HG03432 (cell line): ENCODE measurements at regions not wholly inside any gene's neighbourhood (a gene's known extent, or its start where the extent isn't known, plus 50 kb on each side); places are given as distances from the start of the nearest gene placed in this dataset.
A peak's percentile ranks its signal among the peaks of the same experiment; 100 is the strongest.
"Not testable (repeated sequence)": the region's sequence is repeated elsewhere in the genome, so short reads cannot be mapped to it uniquely, and the experiment has no call there.

Experiments
- ATAC-seq: cut with Tn5 transposase; IDR thresholded peaks from one replicate; pipeline ENCODE4 v1.9.1; 2021; ENCODE audit warnings: mild to moderate bottlenecking, moderate library complexity; ENCODE audit not compliant: unreplicated experiment

DNA sequence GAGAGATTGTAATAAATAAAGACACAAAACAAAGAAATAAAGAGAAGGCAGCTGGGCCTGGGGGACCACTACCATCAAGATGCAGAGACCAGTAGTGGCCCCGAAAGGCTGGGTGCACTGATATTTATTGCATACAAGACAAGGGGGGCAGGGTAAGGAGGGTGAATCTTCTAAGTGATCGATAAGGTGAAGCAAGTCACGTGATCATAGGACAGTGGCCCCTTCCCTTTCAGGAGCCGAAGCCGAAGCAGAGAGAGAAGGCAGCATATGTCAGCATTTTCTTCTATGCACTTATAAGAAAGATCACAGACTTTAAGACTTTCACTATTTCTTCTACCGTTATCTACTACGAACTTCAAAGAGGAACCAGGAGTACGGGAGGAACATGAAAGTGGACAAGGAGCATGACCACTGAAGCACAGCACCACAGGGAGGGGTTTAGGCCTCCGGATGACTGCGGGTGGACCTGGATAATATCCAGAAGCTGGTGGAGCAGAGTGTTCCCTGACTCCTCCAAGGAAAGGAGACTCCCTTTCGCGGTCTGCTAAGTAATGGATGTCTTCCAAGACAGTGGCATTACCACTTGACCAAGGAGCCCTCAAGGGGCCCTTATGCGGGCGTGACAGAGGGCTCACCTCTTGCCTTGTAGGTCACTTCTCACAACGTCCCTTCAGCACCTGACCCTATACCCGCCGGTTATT, 126.4 kb downstream of the RBM46 start:
- not testable (repeated sequence) for ATAC-seq

DNA sequence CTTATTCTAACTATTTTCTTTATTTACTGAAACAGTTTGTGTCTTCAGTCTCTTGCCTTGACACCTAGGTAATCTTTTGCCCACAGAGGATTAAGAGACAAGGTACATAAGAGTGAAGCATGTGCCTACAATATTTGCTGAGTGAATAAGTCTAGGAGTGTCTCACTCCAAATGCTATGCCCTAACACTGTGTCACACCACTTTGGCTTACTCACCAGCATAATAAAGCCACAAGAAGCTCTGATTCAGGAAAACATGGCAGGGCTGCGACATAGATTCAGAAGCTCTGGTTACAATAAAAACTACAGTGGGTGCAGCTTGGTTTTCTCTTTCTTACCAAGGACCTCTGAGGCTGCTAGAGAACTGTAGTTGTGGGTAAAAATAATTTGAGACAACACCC, 127.1 kb downstream of the RBM46 start:
- no peak for ATAC-seq

DNA sequence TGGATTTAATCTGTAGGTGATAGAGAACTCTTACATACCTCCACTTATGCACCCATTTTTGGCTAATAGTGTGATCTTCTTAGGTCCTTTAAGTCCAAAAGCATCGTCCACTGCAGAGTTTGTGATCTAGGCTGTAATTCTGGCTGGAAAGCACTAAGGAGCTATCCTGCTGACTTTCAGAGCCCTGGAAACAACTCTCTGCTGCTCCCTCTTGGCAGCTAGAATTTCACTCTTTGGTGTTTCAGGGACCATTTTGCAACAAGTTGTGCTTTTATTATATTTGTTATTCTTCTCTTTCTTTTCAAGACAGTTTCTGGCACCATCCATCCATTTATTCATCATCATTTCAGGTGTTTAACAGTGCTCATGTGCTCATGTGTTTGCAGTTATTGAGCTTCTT, 130.0 kb downstream of the RBM46 start:
- ATAC-seq, result no peak

DNA sequence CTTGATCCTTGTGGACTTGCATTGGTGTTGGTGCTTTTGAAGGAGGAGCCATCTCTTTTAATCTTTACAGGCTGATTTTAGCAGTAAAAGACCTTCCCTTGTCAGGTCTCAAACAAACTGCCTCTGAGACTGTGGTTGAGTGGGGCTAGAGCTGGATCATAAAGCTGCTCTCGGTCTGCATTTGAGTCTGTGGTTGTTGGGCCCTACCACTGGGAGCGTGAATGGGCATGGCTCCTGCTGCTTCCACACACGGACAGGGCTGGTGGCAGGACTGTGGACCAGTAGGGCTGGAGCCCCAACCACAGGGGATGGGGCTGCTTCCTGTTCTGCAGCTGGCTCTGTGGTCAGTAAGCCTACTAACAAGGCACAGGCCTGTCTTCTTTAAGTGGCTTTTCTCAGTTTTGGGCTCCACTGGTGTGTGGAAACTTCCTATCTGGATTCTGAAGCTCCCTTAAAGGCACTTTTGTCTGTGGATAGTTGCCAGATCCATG, 130.6 kb downstream of the RBM46 start:
- ATAC-seq, result no peak

DNA sequence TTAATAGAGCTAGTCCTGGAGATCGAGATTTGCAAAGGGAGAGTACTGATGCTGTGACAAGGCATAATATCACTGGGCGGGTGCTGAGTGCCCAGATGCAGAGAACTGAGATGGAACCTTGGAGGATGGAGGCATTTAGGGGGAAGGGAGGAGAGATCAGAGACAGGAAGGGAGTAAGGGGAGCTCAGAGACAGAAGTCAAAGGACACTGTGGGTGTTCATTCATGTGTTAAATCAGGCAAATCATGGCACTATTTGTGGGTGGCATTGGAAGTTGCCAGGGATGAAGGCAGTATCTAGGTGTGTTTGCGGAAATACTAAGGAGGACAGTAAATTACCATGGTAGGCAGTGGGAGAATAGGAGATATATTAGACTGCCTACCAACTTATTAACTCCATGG, 135.0 kb downstream of the RBM46 start:
- no peak for ATAC-seq

DNA sequence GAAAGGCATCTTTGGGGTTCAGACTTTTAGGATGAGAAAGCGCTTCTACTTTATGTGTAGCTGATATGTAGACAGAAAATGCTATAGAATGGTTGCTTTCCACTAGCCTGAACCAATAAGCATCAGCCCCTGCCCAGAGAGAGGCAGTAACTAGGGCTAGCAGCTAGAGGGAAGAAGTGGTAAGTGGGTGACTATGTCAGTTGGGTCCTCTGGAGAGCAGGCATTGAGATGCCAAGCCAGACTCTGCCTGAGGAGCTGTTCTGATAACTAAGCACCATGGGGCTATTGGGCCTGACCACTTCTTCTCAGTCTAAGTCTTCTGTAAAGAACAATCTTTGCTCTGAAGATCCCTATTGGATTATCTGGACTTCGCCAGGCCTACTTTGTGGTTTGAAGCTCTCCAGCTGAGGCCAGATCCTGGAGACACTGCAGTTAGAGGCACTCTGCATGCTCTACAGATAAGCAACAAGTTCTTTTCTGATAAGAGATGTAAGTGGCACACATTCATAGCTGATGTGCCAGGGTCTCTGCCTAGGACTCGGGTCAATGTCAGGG, 146.1 kb downstream of the RBM46 start:
- ATAC-seq, result no peak

DNA sequence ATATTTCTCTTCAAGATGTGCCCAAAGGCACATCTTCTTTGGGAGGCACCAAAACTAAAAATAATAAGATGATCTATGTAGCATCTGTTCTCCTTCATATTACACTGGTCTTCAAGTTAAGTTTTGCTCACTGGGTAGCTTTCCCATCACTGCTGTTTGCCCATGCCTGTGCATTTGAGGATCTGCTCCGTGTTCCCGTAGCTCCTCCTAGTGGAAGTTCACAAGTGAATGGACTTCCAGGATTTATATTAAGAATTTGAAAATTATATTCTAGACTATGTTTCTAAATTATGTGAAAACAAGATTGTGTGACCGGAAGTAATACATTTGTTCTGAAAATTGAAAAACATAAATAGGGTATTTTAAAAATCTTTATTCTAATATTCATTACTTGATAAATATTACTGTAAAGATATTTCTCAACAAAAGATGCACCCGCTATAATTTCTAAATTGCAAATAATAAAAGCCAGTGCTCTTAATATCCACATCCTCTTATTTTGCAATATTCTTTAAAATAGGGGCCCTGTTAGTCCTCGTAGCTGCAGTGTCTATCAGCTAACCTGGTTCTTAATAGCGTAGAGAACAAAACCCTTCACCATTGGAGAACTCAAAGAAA, 147.7 kb downstream of the RBM46 start:
- ATAC-seq, result no peak

DNA sequence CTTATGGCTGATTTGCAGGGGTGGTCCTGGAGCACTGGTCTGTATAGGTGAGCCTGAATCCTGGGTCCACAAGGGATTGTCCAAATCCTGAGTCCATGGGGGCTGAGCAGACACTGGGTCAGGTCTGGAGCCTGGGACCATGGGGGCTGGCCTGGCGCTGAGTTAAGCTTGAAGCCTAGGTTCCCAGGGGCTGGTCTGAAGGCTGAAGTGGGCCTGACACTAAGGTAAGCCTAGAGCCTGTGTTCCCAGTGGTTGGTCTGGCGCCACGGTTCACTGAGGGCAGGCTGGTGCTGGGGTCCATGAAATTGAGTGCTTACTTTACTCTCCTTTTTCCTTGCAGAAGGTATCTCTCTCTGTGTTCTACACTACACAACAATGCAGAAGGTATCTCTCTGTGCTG, 155.8 kb downstream of the RBM46 start:
- ATAC-seq, result no peak

DNA sequence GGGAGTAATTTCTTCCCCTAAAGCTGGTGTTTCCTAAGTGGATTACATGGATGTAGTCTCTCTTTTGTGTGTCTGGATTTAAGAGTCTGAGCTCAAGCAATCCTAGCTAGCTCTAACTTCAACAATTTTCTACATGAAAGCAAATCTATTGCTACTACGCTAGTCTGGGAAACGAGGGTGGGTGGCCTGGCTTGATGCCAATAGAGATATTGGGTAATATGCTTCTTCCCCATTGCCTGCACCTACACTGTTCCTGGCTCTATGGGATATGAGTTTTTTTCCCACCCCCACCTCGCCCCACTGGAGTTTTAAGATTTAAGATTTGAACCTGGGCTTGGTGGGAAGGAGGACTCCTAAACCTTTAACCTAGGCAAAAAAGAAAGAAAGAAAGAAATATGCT, 158.8 kb downstream of the RBM46 start:
- no peak for ATAC-seq

DNA sequence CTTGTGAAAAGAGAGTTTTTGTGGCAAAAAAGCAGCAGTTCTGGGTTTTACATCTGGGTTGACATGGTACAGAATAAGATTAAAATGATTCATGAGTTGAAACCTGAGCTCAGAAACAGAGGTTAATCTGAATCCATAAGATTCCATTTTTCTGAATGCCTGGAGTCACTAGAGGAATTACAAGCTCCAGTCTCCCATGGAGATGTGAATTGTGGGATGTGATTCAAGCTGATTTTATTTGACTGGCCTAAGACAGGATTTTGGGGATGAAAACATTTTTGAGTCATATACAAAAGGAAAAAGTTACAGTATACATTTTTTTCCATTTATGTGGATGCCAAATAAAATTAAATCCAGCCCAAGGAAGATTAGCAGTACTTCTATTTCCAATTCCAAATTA, 161.1 kb downstream of the RBM46 start:
- no peak for ATAC-seq

DNA sequence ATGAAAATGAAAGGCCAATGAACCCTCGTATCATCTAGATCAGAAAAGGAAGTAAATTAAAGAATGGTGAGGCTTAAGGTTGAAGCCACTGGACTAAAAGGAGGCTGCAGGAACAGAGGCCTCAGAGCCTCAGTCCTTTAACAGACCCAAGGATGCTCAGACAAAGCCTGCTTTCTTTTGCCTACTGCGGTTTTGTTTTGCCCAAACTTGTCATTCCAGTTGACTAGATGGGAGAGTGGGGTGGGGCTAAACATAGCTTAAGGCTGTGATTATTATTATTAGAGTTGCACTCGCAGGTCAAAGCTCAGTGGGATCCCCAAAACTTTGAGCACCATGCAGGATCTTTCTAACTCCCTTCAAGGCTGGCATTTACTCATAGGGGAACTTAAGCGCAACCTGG, 163.9 kb downstream of the RBM46 start:
- ATAC-seq, result no peak

DNA sequence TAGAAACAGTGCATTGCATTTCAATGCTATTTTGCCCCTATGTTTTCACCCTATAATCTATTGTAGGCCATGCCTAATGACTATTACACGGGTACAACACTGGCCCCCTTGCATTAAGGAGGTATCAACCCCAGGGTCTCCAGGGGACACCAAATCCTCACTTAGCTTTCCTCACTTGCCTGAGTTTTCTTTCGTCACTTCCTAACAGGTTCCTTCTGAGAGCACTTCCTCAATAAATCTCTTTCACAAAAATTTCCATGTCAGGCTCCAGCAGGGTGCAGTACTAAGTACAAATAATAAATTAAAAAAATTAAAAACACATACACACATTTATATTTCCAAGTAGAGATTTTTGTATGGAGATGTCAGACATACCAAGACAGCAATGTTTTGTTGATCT, 165.0 kb downstream of the RBM46 start:
- ATAC-seq, result no peak

DNA sequence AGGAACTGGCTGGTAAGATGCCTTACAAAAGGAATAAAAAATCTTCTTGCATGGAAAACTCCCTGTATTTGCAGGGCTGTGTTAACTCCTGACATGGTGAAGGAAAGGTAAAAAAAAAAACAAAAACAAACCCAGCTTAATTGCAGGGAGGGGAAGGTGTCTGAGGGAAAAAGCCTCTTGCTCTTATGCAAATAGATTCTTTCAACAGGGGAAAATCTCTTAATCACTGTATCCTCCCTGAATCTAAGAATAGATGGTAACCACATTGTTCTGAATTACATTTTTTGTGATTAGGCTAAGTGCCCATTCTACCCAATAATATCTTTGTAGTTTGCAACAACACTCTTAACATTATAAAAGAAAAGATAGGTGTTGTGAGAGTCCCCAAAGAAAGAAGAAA, 172.6 kb downstream of the RBM46 start:
- ATAC-seq, result peak; percentile 50

DNA sequence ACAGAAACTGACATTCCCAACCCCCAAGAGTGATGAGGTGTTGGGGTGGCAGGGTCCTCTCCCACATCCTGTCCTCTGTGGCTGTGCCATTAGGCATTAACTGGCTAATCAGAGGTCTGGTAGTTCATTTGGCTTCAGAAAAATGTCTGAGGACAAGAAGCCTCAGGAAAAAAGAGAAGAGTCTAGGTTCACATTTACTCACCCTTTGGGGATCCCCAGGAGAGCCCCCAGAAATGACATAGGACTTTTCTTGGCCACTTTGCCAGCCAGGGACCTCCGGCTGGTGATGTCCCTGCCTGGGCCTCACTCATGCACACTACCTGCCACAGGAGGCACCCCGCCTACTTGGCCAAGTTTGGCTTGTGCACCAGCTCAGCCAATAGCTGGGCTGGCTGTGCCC, 173.0 kb downstream of the RBM46 start:
- peak; percentile 52 for ATAC-seq

DNA sequence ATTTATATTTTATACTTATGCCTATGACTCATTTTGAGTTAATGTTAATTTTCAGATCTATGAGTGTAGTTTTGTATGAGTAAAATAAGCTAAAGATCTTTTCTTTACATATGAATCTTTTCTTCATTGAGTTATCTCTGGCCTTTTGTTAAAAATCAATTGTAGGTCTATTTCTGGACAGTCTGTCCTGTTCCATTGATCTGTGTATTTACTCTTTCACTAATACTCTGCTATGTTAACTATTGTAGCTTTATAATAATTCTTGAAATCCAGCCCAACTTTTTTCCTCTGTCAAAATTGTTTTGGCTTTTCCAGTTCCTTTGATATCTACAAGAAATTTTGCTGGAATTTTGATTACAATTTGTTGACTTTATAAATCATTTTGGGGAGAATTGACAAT, 177.0 kb downstream of the RBM46 start:
- no peak for ATAC-seq

DNA sequence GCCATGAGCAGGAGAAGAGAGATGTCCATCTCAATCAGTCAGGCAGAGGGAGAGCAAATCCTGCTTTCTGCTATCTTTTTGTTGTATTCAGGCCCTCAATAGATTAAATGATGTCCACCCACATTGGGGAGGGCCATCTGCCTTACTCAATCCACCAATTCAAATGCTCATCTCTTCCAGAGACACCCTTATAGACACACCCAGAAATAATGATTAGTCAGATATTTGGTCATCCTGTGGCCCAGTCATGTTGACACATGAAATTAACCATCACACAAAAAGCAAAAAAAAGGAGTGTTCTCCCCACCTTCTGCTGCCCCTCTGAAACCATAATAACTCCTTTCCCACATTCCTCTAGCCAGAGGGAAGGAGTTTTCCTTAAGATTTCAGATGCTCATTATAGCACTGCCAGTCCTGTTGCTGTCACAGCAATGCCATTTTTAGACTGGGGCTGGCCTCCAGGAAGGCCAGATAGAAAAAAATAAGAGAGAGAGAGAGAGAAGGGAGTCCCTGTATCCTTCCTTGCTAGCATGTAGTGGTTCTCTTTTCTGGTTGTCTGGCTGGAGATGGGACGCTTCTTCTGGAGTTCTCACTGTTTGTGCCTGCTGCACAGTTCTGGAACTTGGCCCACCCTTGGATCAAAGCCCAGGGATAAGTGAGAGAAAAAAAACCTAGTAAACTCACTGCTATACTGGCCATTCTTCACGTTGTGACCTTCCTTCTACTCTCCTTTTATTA, 177.7 kb downstream of the RBM46 start:
- no peak for ATAC-seq

DNA sequence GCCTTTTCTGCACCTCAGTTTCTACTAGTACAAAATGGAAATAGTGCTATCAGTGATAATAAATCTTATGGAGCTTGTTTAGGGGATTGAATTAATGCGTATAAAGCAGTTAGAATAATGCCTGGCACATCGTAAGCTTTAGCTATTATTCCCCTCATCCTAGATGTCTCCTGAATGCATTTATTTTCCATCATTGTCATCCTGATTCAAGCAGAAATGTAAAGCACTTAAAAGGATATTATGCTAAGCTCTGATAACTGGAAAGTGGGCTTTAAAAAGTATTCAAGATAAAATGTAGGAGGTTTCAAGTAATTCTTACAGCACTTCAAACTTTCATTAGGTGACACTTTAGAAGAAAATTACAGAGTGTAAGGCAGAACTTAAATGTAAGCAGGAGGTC, 178.7 kb downstream of the RBM46 start:
- ATAC-seq, result no peak

DNA sequence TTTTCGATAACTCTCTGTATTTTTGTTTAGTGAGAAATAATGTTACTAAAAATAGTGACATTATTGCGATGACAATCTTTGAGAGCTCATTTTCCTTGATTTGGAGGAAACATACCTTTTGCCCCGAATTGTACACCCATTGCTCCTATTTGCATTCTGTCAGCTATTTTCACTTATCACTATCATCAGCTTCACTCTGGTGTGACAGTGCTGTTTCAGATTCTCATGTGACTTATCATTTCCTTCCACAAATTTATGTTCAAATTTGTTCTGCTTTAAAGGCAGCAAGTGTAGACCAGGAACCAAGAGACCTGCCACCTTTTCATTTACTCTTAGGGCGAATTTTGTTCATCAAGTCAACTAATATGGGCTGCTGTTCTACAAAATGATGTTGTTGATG, 179.4 kb downstream of the RBM46 start:
- ATAC-seq, result peak; percentile 56

DNA sequence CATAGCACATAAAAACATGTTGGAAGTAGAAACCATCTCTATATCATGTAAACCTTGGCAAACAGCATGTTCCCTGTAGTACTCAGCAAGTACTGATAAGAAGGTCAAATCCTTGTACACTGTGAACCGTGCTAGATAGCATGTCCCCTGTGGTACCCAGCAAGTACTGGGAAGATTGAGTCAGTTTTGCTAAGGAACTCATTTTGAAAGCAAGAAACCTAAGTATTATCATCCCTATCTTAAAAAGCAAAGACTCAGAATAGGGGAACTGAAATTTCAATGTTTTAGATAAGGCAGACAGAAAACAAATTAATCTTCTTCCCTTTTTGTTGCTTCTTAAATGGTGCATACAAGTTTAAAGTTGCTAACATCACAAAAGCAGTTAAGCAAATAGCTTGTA, 180.2 kb downstream of the RBM46 start:
- ATAC-seq, result peak; percentile 96

DNA sequence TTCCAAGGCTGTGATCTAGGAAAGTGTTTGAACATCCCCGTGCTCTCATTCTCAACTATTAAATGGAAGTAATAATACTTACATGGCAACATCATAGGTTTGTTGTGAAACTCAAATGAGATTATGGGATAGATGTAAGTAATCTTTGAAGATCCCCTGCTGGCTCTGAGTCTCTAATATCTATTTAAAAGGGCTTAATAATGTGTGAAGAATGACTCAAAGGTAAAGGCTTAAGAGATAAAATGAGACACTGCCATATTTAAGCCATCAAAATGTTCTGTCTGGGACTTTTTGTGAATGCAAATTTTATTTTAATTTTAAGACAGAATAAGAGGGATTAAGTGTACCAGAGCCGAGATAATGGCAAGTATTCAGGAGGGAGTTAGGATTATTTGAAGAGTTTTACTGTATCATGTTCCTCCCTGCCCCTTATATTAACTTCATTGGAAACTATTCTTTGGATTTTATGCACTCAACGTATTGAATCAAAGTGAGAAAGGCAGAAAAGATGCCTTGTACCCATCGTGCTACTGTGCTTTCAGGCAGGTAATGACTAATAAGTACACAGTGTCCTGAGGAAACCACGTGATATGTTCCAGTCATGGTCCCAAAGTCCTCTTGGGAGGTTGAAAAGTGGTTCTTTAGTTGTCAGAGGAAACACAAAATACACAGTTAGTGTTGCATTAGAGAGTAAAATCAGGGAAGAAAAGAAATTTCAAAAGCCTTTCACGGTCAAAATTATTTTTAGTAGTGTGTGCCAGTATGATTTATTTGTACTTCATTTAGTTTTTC, 192.4 kb downstream of the RBM46 start:
- no peak for ATAC-seq

DNA sequence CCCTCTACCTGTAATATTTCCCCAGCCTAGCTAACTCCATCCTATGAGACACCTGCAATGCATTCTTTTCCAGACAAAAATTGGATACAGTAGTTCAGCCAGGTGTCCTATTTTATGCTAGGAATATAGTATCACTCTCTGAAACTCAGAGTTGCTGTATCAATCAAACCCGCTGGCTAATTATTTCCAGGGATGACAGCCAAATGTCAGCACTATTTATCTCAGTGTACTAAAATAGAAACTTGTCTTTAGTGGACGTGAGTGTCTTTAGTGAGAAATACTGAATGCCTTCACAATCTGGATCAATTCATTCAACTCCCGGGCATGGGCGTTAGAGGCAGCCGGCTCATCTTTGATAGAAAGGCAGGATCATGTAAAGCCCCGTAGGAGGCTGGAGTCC, 196.2 kb downstream of the RBM46 start:
- ATAC-seq, result no peak
